Breast epithelium (tissue), 4 donors: ENCODE measurements at regions not wholly inside any gene's neighbourhood (a gene's known extent, or its start where the extent isn't known, plus 50 kb on each side); places are given as distances from the start of the nearest gene placed in this dataset.

Experiments
- DNase-seq, 2 donors: peaks; one replicate each; pipeline ENCODE4 v3.0.0-alpha.2; 2019; ENCODE audit warnings: low spot score in 2 of 2
- H3K27ac ChIP-seq, 2 donors: fragments of 200-600 bp; sonication (generic) in 1 of 2; one replicate each; pipeline ENCODE4 v1.5.1; 2016 to 2019; ENCODE audit warnings: mild to moderate bottlenecking in 1 of 2
- H3K27me3 ChIP-seq, 2 donors: fragments of 200-600 bp; sonication (generic) in 1 of 2; one replicate each; pipeline versions ENCODE4 v1.5.1 to v1.6.0; 2017 to 2019; ENCODE audit warnings: control low read depth in 1 of 2, mild to moderate bottlenecking in 1 of 2
- H3K36me3 ChIP-seq: fragments of 200-600 bp; one replicate; pipeline ENCODE4 v1.5.1; 2019
- H3K4me1 ChIP-seq, 2 donors: fragments of 200-600 bp; sonication (generic); one replicate each; pipeline ENCODE4 v1.5.1; 2016 to 2019; ENCODE audit warnings: control low read depth in 1 of 2
- H3K4me3 ChIP-seq, 3 donors: fragments of 200-600 bp; sonication (generic); 1 replicate in 2 of 3; 2 replicates in 1 of 3; pipeline ENCODE4 v1.5.1; 2016 to 2019; ENCODE audit warnings: mild to moderate bottlenecking in 3 of 3, moderate library complexity in 2 of 3
- H3K9me3 ChIP-seq, 2 donors: fragments of 200-600 bp; sonication (generic) in 1 of 2; one replicate each; pipeline ENCODE4 v1.5.1; 2016 to 2019; ENCODE audit warnings: control low read depth in 1 of 2
- POLR2A ChIP-seq: fragments of 450-650 bp; IDR thresholded peaks from one replicate; pipeline ENCODE4 v1.6.1; 2016; ENCODE audit warnings: antibody characterized with exemption, mild to moderate bottlenecking, moderate library complexity
- POLR2AphosphoS5 ChIP-seq, 3 donors: sonication (generic); formaldehyde crosslinking; IDR thresholded peaks; one replicate each; pipeline ENCODE4 v1.6.1; 2017; ENCODE audit warnings: antibody characterized with exemption in 3 of 3
- intact Hi-C: fragments of 100-400 bp; cut with DNase I; formaldehyde crosslinking; loops from one replicate; pipeline ENCODE4 v1.15.1; 2023; ENCODE audit warnings: low total_unique reads
- TF ChIP-seq, protein P1 (sequence below), 3 donors: fragments of 450-650 bp; IDR thresholded peaks; one replicate each; pipeline ENCODE4 v1.5.1; 2016 to 2017; ENCODE audit warnings: antibody characterized with exemption in 3 of 3, mild to moderate bottlenecking in 3 of 3, moderate library complexity in 3 of 3

DNA sequence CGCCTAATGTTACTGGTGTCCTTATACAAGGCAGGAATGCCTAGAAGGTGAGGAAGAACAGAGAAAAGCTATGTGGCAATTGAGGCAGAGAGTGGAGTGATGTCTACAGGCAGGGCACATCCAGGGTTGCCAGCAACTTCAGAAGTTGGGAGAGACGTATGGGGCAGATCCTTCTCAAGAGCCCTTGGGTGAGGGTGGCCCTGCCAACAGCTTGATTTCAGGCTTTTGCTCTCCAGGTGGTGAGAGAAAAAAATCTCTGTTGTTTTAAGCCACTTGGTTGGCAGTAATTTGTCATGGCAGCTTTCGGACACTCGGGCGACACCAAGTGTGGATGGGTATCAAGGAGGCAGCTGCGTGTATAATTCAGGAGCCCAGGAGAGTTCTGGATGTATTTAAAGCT lies 217.4 kb upstream of the SMIM21 start:
- no peaks in the 10 kb centered on the region for H3K4me1 ChIP-seq
- H3K4me3 ChIP-seq, result no peak overlapping the region
- no peaks in the 10 kb centered on the region for H3K27me3 ChIP-seq
- no peak for DNase-seq
- intact Hi-C loops, result no loop called here
- TF ChIP-seq, protein P1, sequence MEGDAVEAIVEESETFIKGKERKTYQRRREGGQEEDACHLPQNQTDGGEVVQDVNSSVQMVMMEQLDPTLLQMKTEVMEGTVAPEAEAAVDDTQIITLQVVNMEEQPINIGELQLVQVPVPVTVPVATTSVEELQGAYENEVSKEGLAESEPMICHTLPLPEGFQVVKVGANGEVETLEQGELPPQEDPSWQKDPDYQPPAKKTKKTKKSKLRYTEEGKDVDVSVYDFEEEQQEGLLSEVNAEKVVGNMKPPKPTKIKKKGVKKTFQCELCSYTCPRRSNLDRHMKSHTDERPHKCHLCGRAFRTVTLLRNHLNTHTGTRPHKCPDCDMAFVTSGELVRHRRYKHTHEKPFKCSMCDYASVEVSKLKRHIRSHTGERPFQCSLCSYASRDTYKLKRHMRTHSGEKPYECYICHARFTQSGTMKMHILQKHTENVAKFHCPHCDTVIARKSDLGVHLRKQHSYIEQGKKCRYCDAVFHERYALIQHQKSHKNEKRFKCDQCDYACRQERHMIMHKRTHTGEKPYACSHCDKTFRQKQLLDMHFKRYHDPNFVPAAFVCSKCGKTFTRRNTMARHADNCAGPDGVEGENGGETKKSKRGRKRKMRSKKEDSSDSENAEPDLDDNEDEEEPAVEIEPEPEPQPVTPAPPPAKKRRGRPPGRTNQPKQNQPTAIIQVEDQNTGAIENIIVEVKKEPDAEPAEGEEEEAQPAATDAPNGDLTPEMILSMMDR (IDR thresholded peaks at IDR 0.05), result no peak
- TF ChIP-seq POLR2AphosphoS5 (IDR thresholded peaks at IDR 0.05), result no peak
- TF ChIP-seq POLR2A, result no peak
- H3K9me3 ChIP-seq, result no peaks in the 10 kb centered on the region
- H3K27ac ChIP-seq, result no peak overlapping the region
- no peaks in the 10 kb centered on the region for H3K36me3 ChIP-seq

DNA sequence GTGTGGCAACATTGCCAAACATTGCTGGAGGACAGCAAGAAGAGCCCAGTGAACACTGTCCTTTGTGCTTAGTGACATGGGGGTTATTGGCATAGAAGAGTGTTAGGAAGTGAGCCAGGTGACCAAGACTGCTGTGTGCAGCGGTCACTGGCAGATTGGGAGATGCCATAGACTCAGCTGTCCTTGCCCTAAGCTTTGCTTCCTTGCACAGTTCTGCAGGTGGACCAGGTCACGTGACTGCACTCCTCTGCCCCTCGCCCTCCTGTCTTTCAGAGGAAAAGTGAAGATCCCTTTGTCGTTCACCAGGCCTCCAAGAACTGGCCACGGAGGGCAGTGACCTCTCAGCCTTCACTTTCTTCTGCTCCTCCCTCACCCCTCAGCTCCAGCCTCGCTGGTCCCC lies 215.6 kb upstream of the SMIM21 start:
- Histone ChIP-seq H3K9me3 (no peaks in the 10 kb centered on the region), H3K4me3 (no peak overlapping the region), H3K27ac (no peak overlapping the region), H3K27me3 (no peaks in the 10 kb centered on the region), H3K4me1 (no peaks in the 10 kb centered on the region), H3K36me3 (no peaks in the 10 kb centered on the region)
- TF ChIP-seq POLR2A, result no peak
- no peak for TF ChIP-seq POLR2AphosphoS5 (IDR thresholded peaks at IDR 0.05)
- TF ChIP-seq, protein P1 (IDR thresholded peaks at IDR 0.05), result no peak
- intact Hi-C loops, result no loop called here
- no peak for DNase-seq

DNA sequence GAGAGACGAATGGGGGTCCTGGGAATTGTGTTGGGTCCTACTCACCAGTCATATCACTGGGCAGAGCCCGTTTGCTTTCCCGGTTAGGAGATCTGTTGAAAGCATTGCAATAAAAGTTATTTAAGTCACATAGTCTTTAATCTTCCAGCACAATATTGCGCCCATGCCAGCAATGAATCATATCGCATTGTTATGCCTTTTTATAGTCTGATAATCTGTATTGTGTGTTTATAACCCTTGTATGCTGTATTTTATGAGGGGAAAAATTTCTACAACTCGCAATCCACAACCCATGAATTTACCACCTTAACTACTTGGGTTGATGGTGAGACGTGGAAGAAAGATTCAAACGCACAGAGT lies 211.9 kb upstream of the SMIM21 start:
- Histone ChIP-seq H3K4me3 (no peak overlapping the region), H3K4me1 (no peaks in the 10 kb centered on the region), H3K27me3 (no peaks in the 10 kb centered on the region), H3K9me3 (no peaks in the 10 kb centered on the region), H3K27ac (no peak overlapping the region), H3K36me3 (no peaks in the 10 kb centered on the region)
- intact Hi-C loops, result no loop called here
- no peak for DNase-seq
- TF ChIP-seq POLR2AphosphoS5 (IDR thresholded peaks at IDR 0.05) (no peak), POLR2A (no peak)
- TF ChIP-seq, protein P1 (IDR thresholded peaks at IDR 0.05), result no peak

DNA sequence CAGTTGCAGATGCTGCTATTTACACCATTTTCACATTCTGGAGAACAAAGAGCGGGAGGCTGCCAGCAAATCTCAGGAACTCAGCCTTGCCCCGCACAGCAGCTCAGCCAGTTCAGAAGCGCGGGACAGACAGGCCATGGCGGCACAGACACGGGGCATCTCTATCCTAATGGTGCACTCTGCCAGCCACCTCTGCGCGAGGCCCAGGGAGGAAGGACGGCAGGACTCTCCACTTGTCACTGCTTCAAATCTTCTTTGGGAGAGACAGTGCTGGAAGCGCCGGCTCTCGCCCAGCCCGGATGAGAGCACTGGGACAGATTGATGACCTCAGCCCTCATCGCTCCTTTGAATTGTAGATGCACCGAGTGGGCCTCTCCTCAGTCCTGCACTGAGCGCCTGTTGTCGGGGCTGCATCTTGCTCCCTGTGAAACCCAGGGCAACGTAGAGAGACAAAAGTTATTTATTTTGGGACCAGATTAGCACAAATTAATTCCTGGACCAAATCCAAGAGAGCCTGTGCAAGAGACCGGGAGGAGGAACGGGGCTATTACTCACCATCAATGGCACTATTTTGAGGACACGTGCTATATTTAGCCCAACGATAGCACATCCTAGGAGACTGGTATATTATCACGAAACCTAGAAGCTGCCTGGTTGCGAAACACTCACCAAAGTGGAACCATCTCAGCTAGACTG lies 211.4 kb upstream of the SMIM21 start:
- Histone ChIP-seq H3K4me3 (peak overlapping the region; percentile 17 to 55 (median 34)), H3K36me3 (no peaks in the 10 kb centered on the region), H3K9me3 (no peaks in the 10 kb centered on the region), H3K27me3 (no peaks in the 10 kb centered on the region), H3K4me1 (no peaks in the 10 kb centered on the region), H3K27ac (no peak overlapping the region)
- no peak for DNase-seq
- TF ChIP-seq POLR2AphosphoS5 (IDR thresholded peaks at IDR 0.05) (no peak), POLR2A (no peak)
- TF ChIP-seq, protein P1 (IDR thresholded peaks at IDR 0.05), result no peak
- intact Hi-C loops, result no loop called here

DNA sequence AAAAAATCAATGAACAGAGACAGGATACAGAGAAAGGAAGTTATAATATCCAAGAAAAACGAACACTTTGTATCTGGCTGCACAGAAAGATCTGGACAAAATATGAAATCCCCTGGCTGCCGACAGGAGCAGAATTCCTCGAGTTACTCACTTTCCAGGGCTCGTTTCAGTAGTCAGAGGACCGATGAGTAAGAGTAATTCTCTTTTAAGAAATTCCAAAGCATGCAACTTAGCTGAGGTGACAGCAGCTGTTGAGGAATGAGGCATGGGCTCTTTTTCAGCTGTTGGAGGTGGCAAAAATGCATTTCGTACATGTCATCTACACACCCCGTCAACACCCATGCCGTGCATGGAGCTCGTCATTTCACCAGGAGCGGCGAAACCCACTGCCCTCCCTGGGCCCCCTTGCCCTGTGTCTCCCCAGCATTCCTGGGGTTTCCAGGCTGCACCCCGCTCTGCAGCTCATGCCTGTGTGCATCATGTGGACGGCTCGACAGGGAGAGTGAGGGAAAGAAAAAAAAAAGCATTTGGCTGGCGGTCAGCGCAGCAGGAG lies 210.8 kb upstream of the SMIM21 start:
- intact Hi-C loops, result no loop called here
- peak overlapping the region; percentile 17 to 55 (median 34) for H3K4me3 ChIP-seq
- no peaks in the 10 kb centered on the region for H3K9me3 ChIP-seq
- H3K4me1 ChIP-seq, result no peaks in the 10 kb centered on the region
- DNase-seq, result no peak
- no peak overlapping the region for H3K27ac ChIP-seq
- TF ChIP-seq POLR2AphosphoS5 (IDR thresholded peaks at IDR 0.05), result no peak
- no peak for TF ChIP-seq POLR2A
- TF ChIP-seq, protein P1 (IDR thresholded peaks at IDR 0.05), result no peak
- no peaks in the 10 kb centered on the region for H3K36me3 ChIP-seq
- H3K27me3 ChIP-seq, result no peaks in the 10 kb centered on the region
